GM21381 (cell line): ENCODE measurements at regions not wholly inside any gene's neighbourhood (a gene's known extent, or its start where the extent isn't known, plus 50 kb on each side); places are given as distances from the start of the nearest gene placed in this dataset.

ENCODE experiments used
- ATAC-seq: cut with Tn5 transposase; IDR thresholded peaks from one replicate; pipeline ENCODE4 v1.9.1; 2021; ENCODE audit warnings: mild to moderate bottlenecking, moderate library complexity; ENCODE audit not compliant: unreplicated experiment

DNA sequence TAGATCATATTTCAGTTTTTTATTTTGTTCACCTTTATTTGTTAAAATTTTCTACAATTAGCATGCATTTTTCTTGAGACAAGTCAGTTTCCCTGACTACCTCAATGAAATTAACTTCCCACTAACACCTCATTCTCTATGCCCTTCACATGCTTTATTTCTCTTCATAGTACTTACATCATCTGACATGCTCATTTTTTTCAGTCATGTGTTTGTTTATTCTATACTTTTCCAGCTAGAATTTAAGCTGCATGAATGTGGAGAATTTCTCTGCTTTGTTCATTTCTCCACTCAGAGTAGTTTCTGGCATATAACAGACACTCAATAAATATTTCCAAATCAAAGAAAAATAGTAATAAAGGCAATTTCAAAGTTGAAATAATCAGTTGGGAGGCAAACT, 78.9 kb upstream of the SCN7A start:
- ATAC-seq = no peak

DNA sequence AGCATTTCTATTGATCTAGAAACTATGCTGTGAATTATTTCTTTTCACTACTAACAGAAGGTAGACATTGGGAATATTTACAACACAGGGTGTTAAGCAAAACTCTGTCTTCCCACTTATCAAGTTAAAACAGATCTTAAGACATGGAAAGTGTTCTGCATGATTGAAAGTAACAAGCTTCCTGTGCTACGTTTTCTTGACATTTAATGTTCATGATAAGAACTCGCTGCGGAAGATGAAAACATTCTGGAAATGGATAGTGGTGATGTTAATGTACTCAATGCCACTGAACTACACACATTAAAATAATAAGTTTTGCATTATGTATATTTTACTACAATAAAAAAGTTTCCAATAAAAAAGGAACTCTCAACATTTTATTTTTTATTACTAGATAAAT, 74.4 kb upstream of the SCN7A start:
- no peak for ATAC-seq

DNA sequence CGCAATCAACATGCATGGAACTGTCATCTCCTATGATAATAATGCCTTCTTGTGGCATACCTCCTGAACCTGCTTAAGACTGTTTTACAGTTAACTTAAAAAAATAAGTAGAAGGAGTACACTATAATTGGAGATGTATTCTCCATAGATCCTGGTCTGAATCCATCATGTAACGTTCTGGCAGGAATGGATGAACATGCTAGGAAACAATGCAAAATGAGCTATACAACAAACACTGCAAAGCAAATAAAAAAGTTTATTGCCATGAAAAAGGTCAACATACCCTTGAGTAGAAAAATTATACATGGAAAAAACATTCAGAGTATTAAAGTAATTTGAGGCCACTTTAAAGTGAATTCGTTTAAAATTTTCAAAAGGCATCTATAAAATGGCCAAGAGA, 71.5 kb upstream of the SCN7A start:
- ATAC-seq = no peak

DNA sequence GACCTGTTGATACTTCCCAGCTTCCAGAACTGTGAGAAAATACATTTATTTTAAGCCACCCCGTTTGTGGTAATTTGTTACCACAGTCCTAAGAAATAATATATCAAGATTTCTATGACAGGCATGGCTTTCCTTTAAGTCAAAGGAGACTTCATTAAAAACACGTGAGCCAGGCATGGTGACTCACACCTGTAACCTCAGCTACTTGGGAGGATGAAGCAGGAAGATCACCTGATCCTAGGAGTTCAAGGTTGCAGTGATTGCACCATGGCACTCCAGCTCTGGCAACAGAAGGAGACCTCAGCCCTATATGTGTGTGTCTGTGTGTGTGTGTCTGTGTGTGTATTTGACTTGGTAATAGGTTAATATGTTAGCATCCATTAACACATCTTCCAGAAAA, 69.8 kb upstream of the SCN7A start:
- ATAC-seq = no peak

DNA sequence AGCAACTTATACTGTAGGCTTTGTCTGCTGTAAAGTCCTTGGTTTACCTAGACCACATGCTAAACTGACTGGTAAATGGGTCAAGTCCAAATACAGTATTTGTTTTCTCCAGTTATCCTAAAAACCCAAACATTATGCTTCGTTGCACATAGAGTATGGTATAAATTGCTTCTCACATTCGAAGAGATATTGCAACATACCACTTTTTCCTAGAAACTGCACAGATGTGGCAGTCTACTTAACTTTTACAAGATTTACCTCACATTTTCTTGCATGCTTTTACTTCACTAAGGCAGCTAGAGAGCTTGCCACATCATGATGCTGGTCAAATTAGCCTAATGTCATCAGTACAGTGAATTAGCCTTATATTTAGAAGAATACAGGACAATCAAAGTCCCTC, 66.0 kb upstream of the SCN7A start:
- no peak for ATAC-seq

DNA sequence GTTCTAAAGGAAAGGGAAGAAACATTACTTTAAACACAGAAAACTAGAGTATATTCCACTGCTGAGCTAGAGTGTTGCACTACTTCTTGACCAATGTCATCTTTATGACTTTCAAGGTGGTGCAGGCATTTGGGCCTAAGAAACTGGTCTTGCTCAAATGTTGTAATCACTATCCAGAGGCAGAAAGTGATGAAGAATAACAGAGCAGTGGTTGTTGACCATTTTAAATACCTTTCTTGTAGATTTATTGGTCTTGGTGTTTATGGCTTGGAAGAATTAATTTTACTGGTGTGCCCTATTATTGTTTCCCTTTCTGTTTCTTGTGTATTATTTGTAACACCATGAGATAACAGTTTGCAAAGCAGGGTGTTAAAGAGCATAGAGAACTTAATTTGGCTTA, 56.9 kb upstream of the SCN7A start:
- ATAC-seq = no peak

DNA sequence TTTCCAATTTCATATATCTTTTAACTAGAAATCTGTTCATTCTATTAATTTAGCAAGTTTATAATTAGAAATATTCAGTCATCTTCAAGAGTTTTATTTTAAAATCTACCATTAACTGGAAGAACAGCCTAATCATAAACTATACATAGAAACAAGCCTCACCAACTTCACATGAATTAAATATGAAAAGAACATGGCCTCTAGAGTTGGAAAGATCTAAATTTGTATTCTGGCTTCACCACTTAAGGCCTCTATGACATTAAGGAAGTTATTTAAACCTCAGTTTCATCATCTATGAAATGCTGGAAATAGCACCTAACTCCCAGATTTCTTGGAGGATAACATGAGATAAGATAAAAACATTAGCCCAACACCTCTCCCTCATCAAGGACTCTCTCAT, 51.4 kb upstream of the SCN7A start:
- ATAC-seq = no peak
